Parathyroid adenoma (tissue), 2 donors: ENCODE measurements at regions not wholly inside any gene's neighbourhood (a gene's known extent, or its start where the extent isn't known, plus 50 kb on each side); places are given as distances from the start of the nearest gene placed in this dataset.

Experiments used
- H2AFZ ChIP-seq: fragments of 300-600 bp; sonication (generic); one replicate; pipeline ENCODE4 v1.7.0; 2017; ENCODE audit warnings: antibody characterized with exemption, mild to moderate bottlenecking
- H3K27ac ChIP-seq: fragments of 300-600 bp; sonication (generic); one replicate; pipeline ENCODE4 v1.7.0; 2017
- H3K27me3 ChIP-seq: fragments of 300-600 bp; sonication (generic); one replicate; pipeline ENCODE4 v1.7.0; 2017; ENCODE audit warnings: low read length; ENCODE audit not compliant: control insufficient read depth, insufficient read depth
- H3K36me3 ChIP-seq: fragments of 300-600 bp; sonication (generic); one replicate; pipeline ENCODE4 v1.7.0; 2017; ENCODE audit warnings: low read length; ENCODE audit not compliant: control insufficient read depth, insufficient read depth
- H3K4me1 ChIP-seq: fragments of 300-600 bp; sonication (generic); one replicate; pipeline ENCODE4 v1.7.0; 2017; ENCODE audit warnings: control low read depth
- H3K4me2 ChIP-seq: fragments of 300-600 bp; sonication (generic); one replicate; pipeline ENCODE4 v1.7.0; 2017; ENCODE audit warnings: low read length
- H3K4me3 ChIP-seq: fragments of 300-600 bp; sonication (generic); one replicate; pipeline ENCODE4 v1.7.0; 2017; ENCODE audit warnings: low read depth, low read length
- H3K79me2 ChIP-seq: fragments of 300-600 bp; sonication (generic); one replicate; pipeline ENCODE4 v1.7.0; 2017; ENCODE audit warnings: control low read depth
- H3K9ac ChIP-seq: fragments of 300-600 bp; sonication (generic); one replicate; pipeline ENCODE4 v1.7.0; 2017; ENCODE audit warnings: mild to moderate bottlenecking
- H3K9me3 ChIP-seq: fragments of 300-600 bp; sonication (generic); one replicate; pipeline ENCODE4 v1.7.0; 2017; ENCODE audit warnings: low read length; ENCODE audit not compliant: control insufficient read depth
- CTCF ChIP-seq: fragments of 300-600 bp; sonication (generic); IDR thresholded peaks from one replicate; pipeline ENCODE4 v1.7.0; 2017; ENCODE audit warnings: antibody characterized with exemption, mild to moderate bottlenecking
- donor health status: primary hyperparathyroidism.

- no peaks in the 10 kb centered on the region for H3K4me1 ChIP-seq
- H3K27me3 ChIP-seq: no peaks in the 10 kb centered on the region
- H3K36me3 ChIP-seq: no peaks in the 10 kb centered on the region
- no peak overlapping the region for H3K9ac ChIP-seq
- H3K9me3 ChIP-seq: no peaks in the 10 kb centered on the region
- H3K79me2 ChIP-seq: no peaks in the 10 kb centered on the region
- no peak overlapping the region for H3K4me3 ChIP-seq
- no peak overlapping the region for H2AFZ ChIP-seq
- H3K4me2 ChIP-seq: no peak overlapping the region
- no peak for TF ChIP-seq CTCF
- H3K27ac ChIP-seq: no peak overlapping the region
Observed at GRCh38 chr4:97150966-97151365, 992.3 kb downstream of the STPG2 start.

- no peak overlapping the region for H3K9ac ChIP-seq
- H3K27ac ChIP-seq: no peak overlapping the region
- H3K36me3 ChIP-seq: no peaks in the 10 kb centered on the region
- H3K4me2 ChIP-seq: no peak overlapping the region
- no peaks in the 10 kb centered on the region for H3K79me2 ChIP-seq
- no peaks in the 10 kb centered on the region for H3K4me1 ChIP-seq
- TF ChIP-seq CTCF: no peak
- H3K4me3 ChIP-seq: no peak overlapping the region
- H2AFZ ChIP-seq: no peak overlapping the region
- H3K9me3 ChIP-seq: no peaks in the 10 kb centered on the region
- no peaks in the 10 kb centered on the region for H3K27me3 ChIP-seq
Observed at GRCh38 chr4:97152149-97152548, 991.1 kb downstream of the STPG2 start.

DNA sequence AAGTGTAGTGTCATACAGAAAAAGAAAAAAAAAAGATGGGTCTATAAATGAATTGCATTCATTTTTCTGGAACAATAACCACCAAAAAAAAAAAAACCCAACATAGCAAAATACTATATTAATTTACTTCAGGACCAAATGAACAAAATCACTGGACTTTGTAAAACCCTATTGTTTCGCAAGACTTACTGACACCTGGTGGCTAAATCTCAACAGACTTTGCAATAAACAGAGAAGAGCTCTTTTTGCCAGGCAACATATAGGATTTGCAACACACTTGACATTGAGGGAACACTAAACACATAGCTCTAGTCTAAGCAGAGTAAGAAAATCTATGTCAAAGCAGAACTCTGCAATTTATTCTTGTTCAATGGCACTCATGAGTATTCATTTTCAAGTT, 990.2 kb downstream of the STPG2 start:
- Histone ChIP-seq H3K9ac (no peak overlapping the region), H3K27me3 (no peaks in the 10 kb centered on the region), H3K36me3 (no peaks in the 10 kb centered on the region), H2AFZ (no peak overlapping the region), H3K4me2 (no peak overlapping the region), H3K4me1 (no peaks in the 10 kb centered on the region), H3K9me3 (no peaks in the 10 kb centered on the region), H3K79me2 (no peaks in the 10 kb centered on the region), H3K27ac (no peak overlapping the region), H3K4me3 (no peak overlapping the region)
- TF ChIP-seq CTCF: no peak

DNA sequence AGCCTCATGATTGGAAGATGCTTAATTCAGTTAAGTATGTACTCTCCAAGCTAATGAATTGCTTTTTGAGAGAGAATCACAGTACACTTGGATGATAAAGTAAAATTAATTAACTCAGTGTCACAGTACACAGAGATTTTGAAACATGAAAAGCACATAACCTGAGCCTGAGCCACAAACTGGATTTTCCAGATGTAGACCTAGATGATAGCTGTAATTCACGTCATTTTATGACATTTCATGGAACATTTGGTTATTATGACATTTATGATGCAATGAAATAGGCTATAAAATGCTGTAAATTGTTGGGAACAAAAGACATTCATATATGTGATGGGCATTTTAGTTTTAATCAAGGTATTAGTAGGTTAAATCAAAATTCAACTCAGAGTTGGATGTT, 983.7 kb downstream of the STPG2 start:
- Histone ChIP-seq H3K4me2 (no peak overlapping the region), H3K4me3 (no peak overlapping the region), H3K9me3 (no peaks in the 10 kb centered on the region), H3K79me2 (no peaks in the 10 kb centered on the region), H3K36me3 (no peaks in the 10 kb centered on the region), H3K27ac (no peak overlapping the region), H3K27me3 (no peaks in the 10 kb centered on the region), H3K9ac (no peak overlapping the region), H3K4me1 (no peaks in the 10 kb centered on the region), H2AFZ (no peak overlapping the region)
- TF ChIP-seq CTCF: no peak

- TF ChIP-seq CTCF: no peak
- no peaks in the 10 kb centered on the region for H3K9me3 ChIP-seq
- no peak overlapping the region for H3K4me3 ChIP-seq
- H3K79me2 ChIP-seq: no peaks in the 10 kb centered on the region
- H3K36me3 ChIP-seq: no peaks in the 10 kb centered on the region
- H3K27ac ChIP-seq: no peak overlapping the region
- H3K4me2 ChIP-seq: no peak overlapping the region
- H3K9ac ChIP-seq: no peak overlapping the region
- H3K4me1 ChIP-seq: no peaks in the 10 kb centered on the region
- H3K27me3 ChIP-seq: no peaks in the 10 kb centered on the region
- no peak overlapping the region for H2AFZ ChIP-seq
Observed at GRCh38 chr4:97185233-97185632, 958.0 kb downstream of the STPG2 start.
